Tibial nerve (tissue), 4 donors: ENCODE measurements at regions not wholly inside any gene's neighbourhood (a gene's known extent, or its start where the extent isn't known, plus 50 kb on each side); places are given as distances from the start of the nearest gene placed in this dataset.

Experiments
- CTCF ChIP-seq, 5 experiments: fragments of 200-600 bp in 3 of 5; fragments of 450-650 bp in 2 of 5; sonication (generic) in 3 of 5; IDR thresholded peaks; one replicate each; pipeline ENCODE4 v1.5.1; 2016 to 2019; ENCODE audit warnings: antibody characterized with exemption in 5 of 5, mild to moderate bottlenecking in 3 of 5, moderate library complexity in 2 of 5
- EP300 ChIP-seq, 2 donors: sonication (generic); formaldehyde crosslinking; IDR thresholded peaks; one replicate each; pipeline ENCODE4 v1.6.1; 2017; ENCODE audit warnings: antibody characterized with exemption in 2 of 2, mild to moderate bottlenecking in 1 of 2

- TF ChIP-seq EP300 (IDR thresholded peaks at IDR 0.05) (no peak), CTCF (IDR thresholded peaks at IDR 0.05) (no peak)
These were observed 1480.4 kb downstream of the FAM181B start for GRCh38 chr11:81253244-81253643.
